ENCODE measurements at regions not wholly inside any gene's neighbourhood (a gene's known extent, or its start where the extent isn't known, plus 50 kb on each side); places are given as distances from the start of the nearest gene placed in this dataset.

DNA sequence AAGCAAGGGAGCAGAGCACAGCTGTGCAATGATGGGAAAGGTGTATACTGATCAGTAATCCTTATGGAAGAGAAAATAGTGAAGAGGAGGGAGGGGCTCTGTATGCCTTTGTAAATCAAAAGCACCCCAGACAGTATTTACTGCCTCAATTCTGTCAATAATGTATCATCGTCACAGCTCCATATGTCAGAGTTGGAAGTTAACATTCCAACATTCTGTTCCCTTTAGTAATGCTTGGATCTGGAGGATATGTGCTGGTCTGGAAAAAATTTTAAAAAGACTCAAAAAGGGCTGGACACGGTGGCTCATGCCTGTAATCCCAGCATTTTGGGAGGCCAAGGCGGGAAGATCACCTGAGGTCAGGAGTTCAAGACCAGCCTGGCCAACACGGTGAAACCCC lies 310.4 kb downstream of the ACTL7B start:
- DNase-seq: no peak

DNA sequence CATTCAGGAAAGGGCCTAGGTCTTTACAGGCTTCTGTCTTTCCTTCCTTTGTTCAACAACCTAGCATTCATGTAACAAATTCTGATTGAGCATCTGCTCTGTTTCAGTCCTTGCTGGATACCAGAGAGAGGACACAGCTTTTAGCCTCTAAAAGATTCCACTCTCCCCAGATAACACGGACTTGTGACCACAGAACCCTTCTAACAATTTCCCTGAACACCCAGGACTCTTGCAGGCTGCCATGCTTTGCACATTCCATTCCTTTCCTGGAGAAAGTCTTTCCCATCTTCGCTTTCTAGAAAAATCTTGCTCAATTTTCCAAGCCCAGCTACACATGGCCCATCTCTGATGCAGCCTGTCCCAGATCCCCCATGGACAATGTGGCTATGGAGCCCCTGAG lies 310.9 kb downstream of the ACTL7B start:
- no peak for DNase-seq

DNA sequence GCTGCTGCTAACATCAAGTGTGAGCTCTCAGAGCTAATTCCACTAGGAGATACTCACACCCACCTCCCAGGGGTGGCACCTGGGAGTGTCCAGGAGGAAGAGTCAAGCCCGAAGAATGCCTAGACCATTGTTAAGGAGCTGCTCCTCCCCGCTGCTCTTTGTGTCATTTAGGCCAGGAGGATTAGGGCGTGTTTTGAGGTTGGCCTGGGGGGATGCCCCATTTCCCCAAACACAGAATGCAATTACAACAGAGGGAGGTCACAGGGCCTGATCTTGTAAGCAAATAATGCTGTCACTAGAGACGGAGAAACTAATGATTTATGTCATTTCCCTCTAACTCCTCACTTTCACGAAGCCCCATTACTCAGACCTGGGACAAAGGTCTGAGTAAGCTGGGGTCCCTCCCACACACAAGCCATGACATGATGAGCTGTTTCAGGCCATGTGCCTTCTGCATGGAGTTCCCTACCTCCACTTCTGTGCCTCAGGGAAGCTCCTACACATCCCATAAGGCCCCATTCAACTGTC lies 312.5 kb downstream of the ACTL7B start:
- no peak for DNase-seq

DNA sequence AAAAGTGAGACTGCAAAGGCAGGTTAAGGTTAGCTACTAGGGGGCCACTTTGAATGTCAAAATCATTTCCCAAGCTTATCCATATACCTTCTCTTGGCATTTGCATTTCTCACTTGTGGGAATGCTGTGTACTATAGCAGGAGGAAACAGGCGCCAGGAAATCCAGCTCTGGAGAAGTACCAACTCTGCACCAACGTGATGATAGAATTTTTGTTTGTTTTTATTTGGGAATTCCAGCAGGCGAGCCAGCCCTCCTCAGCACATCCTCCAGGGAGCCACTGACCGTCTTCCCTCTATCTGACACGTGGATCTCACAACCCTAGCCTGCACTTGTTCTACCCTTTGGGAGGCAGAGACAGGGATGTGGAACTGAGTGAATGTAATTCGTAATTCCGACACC lies 318.0 kb downstream of the ACTL7B start:
- no peak for DNase-seq

DNA sequence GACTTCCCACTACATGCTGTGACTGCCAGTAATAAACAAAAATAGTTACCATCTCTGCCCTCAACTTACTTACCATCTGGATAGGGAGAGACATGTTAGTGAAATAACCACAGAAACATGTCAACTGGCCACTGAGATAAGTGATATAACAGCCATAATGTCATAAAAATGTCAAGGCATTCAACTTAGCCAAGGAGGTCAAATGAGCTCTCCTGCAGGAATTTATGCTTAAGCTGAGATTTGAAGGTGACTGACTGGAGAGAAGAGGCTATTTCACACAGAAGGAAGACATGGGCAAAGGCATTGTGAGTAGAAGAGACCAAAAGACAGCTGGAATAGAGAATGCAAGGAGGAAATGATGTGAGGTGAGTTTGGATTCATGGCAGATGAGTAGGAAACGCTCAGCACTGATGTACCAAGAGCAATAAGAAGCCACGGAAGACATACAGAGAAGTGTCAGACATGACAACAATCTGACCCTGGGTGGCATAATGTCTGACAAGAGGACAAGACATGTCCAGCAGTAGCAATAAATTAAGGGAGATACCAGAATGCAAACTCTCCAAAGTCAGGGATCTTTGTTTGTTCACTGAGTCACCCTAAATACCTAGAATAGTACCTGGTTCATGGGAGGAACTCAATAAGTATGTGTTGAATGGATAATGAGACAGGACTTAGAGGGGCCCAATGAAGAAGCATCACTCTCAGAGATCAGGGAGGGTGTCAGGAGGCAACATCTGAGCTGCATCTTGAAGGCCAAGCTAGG lies 318.8 kb downstream of the ACTL7B start:
- no peak for DNase-seq

DNA sequence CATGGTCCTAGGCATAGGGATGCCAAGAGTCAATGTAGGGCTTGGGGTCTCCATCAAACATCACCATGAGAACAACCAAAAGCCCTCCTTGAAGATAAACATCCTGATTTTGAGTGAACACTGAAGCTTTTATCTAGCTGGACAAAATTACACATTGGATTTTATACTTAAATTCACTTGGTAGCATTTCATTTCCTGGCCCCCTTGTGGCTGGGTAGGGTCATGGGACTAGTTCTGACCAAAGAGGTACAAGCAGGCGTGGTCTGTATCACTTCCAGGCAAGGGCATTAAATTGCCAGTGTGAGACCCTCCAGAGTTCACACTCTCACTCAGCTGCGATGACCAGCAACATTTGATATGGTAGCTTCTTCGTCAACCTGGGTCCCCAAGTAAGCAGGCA lies 320.3 kb downstream of the ACTL7B start:
- DNase-seq: no peak

DNA sequence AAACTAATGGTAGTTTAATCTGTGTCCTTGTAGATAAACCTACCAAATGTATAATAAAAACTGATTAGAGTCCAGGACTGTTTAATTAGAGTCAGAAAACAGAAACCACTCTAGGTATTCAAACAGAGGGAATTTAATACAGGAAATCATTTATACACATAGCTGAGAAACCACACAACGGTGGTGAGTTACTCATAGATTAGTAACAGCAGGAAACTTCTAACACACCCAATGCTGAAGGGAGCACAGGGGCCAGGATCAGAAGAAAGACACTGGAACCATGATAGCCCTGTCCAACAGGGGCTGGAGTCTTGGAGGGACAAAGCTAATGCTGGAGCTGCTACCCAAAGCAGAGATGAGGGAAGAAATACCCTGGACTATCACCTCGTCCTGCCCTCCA lies 321.0 kb downstream of the ACTL7B start:
- DNase-seq: no peak

DNA sequence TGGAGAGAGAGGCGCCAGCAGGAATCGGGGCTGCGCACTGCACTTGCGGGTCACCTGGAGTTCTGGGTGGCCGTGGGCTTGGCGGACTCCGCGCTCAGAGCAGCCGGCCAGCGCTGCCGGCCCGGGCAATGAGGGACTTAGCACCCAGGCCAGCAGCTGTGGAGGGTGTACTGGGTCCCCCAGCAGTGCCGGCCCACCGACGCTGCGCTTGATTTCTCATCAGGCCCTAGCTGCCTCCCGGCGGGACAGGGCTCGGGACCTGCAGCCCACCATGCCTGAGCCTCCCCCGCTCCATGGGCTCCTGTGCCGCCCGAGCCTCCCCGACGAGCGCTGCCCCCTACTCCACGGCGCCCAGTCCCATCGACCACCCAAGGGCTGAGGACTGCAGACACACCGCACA lies 325.6 kb downstream of the ACTL7B start:
- DNase-seq: no peak

DNA sequence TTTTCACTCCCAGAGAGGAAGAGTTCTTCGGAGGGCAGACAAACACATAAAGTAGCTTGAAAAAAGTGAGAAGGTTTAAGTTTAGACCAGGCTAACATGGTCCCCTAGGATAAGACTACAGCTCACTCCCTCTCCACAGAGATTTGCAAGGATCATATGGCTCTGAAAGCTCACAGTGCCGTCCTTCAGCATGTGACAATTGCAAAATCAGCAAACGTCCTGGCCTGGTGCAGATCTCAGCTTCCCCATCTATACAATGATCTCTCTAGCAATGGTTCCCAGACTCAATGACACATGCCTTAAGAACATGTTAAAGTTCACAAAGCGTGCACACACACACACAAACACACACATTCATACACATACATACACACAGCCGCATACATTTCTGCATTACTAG lies 327.6 kb downstream of the ACTL7B start:
- no peak for DNase-seq

DNA sequence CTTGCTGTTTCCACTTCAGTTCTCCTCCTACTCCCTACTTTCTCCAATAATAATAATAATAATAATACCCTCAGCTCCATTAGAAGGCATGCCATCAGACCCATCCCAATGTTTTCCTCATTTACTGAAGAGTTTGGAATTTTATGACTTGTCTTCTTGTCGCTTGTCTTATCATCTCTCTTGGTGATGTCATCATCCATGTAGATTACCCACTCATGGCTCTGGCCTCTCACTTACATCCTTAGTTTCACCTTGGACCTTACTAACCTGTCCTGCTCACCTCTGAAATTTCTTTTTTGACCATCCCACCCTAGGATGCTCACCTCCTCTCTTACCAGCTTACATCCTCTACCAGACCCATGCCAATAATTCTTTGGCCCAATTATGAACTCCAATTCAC lies 329.3 kb downstream of the ACTL7B start:
- DNase-seq: no peak

DNA sequence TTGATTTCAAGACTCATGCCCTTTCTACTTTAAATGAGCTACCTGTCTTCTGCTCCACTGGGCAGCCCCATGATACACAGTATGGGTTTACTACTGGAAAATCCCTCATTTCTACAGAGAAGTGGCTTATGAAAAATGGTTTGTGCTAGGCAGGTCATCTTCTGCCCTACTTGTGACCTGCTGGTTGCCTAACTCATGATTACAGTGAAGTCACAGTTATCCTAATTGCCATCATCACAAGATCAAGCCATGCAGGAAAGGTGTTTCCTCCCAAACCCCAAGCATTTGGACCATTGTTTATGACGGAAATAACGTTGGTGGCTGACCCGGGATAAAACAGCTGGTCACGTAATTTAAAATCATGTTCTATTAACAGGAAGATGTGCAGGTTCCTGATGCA lies 330.6 kb downstream of the ACTL7B start:
- no peak for DNase-seq

DNA sequence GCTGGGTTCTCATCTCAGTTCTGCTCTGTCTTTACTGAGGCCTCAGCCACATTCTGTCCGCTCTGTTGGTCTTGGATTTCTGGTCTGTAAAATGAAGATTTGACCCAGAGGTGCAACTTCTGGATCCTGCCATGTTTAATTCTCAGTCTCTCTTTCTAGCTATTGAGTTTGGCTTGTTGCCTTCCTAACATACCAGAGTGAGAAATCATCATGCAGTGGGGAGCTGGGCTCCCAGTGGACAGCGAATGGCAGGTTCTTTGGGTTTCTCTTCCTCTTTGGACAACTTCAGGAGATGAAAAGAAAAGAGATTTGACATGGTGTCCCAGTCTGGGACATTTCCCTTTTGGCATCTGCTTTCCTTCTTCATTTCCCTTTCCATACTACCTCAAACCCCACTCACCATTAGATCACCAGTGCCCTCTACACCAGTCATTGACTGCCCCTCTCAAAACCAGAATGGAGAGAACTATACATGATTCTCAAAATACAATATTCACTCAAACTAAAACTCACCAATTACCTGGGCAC lies 334.7 kb downstream of the ACTL7B start:
- DNase-seq: no peak

DNA sequence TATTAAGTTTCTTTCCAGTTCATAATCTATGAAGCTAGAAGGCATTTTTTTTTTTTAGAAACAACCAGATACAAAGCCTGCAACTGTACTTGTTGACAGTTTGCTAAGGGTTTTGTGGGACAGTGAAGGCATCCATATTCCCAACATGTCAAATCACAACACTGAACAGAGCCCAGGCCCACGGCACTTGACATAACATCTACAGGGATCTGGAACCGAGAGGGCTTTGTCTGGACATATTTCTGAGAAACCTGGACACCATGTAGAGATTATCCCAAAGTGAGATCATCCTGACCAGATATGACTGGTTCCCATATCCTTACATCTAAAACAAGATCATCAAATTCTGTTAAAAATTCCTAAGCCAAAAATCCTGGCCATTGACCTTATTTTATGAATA lies 336.3 kb downstream of the ACTL7B start:
- no peak for DNase-seq

DNA sequence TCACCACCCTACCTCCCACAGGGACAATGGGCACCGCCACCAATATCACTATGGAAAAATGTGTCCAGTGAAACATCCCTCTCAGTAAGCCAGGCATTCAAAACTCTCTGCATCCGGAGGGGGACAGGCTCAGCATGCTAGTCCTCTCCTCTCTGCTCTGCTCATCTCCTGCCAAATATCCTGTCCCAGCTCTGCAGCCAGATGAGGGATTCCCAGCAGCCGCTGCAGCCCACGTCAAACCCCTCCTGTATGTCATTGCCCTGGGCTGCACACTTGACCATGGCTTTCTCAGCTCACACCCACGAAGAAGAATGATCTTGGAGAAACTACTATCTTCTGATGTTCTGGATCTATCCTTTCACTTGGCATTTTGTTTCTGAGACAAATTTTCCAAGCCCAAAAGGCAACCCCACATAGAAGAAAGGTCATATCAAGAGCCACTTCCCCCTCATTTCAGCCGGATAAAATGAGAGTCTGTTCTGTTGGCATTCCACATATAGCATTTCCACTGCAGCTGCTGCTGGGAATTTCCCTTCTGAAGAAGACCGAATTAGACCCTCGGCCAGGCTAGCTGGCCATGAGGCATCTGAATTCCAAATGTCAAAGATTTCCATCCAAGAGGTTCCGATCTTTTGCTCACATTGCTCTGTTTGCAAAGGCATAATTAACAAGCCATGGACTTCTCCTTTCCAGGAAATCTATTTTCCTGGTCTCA lies 338.0 kb downstream of the ACTL7B start:
- DNase-seq: no peak

DNA sequence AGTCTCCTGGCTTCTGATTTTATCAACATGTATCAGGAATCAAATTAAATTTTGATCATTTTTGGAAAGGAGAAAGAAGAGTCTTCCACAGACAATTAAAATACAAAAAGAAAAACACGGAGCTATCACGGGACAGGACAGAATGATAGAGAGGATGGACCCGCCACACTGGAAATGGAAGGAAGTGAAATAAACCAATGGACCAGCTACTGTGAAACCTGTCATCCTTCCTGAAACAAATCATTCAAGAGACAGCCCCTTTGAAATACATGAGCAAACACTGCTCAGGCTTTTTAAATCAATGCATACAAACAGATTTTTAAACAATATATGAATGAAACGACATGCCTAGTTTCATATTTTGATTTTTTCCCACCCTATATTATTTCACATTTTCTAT lies 339.4 kb downstream of the ACTL7B start:
- no peak for DNase-seq

DNA sequence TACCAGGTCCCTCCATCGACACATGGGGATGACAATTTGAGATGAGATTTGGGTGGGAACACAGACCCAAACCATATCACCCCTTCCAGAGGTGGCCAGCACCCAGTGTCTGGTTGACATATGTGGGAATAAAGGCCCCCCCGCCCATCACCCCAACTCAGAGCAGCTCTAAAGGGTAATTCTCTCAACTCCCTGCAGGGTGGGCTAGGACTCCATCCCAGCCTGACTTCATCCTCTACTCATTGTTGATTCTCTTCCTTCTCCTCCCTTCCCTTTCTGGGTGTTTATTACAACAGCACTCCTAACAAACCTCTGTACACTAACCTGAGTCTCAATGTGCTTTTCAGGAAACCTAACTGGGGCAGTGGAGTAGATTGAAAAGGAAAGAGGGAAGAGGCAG lies 339.9 kb downstream of the ACTL7B start:
- DNase-seq: no peak

DNA sequence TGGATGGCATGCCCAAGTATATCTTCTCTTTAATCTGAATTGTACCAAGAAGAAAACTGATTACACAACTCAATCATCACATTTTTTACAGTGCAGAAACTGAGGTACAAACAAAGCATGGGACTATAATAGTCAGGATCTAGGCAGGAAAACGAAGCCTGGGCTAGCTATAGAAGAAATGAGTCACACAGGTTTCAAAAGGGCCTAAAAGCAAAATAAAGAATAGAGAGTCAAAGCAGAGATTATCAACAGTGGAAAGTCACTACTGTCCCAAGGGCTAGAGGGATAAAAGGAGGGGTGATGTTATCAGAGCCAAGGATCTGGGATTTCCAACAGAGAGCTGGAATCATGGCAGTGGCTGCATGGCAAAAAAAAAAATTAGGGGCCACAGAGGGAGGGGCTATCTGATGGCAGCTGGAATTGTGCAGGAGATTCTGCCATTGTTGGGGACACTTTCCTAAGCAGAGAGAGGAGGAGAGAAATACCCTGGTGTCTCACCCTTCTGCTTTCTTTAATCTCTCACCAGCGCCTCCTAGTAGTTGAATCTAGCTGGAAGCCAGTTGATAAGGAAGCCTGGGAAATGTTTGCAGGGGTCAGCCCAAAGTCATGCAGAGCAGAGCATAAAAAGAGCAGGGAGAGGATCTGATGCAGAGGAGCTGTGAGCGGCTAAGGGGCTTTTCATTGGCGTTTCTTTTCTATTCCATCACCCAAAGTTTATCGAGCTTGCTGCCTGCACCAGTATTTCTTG lies 343.2 kb downstream of the ACTL7B start:
- no peak for DNase-seq

DNA sequence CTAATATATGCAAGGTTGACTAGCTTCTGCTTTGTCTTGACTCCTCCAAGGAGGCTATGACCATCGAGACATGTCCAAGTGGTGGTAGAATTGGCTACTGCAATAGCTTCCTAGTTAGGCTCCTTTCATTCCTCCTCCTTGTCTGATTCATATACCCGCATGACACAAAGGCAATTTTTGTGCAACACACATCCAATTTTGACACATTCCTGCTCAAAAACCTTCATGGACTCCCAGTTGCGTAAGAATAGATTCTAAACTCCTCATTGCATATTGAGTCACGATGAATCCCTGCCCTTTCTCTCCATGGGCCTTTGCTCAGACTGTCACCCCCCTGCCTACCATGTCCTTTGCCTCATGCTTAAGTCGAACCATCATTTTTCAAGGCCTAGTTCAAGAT lies 344.5 kb downstream of the ACTL7B start:
- no peak for DNase-seq

DNA sequence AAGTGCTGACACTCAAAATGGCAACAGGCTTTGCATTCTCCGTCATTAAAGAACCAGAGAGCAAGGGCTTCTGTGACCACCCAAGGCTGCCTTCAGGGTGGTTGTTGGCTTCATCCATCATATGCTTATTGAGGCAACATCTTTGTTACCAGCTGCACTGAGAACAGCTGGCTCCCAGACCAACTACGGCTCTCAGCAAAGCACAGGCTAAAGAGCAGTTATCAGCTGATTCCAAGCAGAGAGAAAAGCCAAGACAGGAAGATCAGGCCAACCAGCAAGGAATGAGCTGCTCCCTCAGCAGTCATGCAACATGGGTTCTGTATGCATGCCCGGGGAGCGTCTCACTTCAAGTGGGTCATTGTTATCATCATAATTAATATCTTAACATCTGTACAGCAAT lies 358.9 kb downstream of the ACTL7B start:
- DNase-seq: no peak

DNA sequence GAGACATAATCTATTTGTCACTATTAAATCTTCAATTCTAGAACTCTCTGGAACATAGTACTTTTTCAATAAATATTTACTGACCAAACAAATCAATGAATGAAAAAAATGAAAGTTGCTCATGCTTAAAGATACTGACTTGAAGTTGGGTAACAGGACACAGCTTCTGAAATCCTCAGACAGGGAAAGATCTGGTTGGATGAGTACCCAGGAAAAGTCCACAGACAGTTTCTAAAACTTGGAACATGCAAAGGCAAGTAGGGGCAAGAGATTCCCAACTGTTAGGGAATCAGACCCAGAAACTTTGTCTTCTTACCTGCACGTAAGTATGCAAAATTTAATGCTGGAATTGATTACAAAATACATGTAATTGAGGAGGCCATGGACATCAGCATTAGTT lies 366.2 kb downstream of the ACTL7B start:
- no peak for DNase-seq

DNA sequence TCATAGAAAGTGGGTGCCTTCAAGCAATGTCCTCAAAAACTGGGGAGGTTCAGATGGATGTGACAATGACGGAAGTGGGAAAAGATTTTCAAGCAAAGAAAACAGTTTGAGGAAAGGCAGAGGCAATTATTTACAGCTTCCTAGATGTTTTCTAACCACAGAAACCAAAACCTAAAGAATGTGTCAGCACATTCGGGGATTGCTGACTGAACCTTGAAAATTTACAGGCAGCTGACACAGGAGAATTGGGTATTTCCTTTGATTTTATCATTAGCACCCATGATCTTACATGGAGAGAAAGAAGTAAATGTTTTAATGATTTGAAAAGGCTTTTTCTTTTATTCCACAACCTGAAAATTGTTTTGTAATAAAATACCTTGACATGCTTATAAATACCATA lies 369.0 kb downstream of the ACTL7B start:
- no peak for DNase-seq

DNA sequence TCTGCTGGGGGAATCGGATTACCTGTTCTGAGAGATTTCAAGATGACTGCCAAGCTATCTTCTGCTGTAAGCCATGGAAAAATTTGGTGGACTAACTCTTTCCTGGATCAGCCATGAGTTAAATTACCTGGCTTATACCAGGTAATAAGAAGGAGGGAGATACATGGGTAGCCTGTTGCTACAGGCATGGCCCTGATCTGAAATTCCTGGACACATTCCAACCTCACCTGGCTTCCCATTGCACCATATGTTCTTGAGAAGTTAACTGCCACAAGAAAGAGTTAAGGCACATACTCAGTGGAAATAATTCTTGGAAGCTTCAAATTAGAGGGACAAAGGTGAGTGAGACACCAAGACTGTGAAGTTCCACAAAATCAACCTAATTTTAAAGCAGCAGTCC lies 371.3 kb downstream of the ACTL7B start:
- DNase-seq: no peak

DNA sequence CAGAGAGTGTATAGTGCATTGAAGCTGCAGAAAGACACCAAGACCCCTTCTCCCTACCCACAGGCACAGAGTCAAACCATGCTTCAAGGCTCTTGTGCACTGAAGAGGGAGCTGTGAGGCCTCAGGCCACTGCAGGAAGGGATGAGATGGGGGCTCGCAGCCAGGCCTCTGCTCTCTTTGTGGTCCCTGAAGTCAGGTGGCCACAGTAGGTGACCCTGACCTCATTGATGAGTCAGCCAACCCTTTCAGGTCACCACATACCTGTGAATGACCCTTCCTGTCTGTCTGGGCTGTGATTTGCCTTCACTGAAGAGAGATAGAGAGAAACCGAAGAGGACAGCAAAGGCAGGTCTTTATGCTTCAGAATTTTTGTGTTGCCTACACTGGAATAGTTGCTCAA lies 372.1 kb downstream of the ACTL7B start:
- DNase-seq: no peak

Data from activated CD4-positive, alpha-beta T cell treated with anti-CD3 and anti-CD28 coated beads, Interleukin-2, amount 50 U/mL, for 16 hours (primary cell).